Uterus (tissue), 3 donors: ENCODE measurements at regions not wholly inside any gene's neighbourhood (a gene's known extent, or its start where the extent isn't known, plus 50 kb on each side); places are given as distances from the start of the nearest gene placed in this dataset.

Experiments
- DNase-seq, 2 donors: peaks; one replicate each; pipeline ENCODE4 v3.0.0-alpha.2; 2019 to 2020
- H3K27ac ChIP-seq, 2 donors: fragments of 200-600 bp; sonication (generic); 1 replicate in 1 of 2; 2 replicates in 1 of 2; pipeline ENCODE4 v1.5.1; 2016 to 2018
- H3K27me3 ChIP-seq, 2 donors: fragments of 200-600 bp; sonication (generic); one replicate each; pipeline ENCODE4 v1.5.1; 2018 to 2019; ENCODE audit warnings: control low read depth in 1 of 2
- H3K36me3 ChIP-seq, 2 donors: fragments of 200-600 bp; sonication (generic); one replicate each; pipeline ENCODE4 v1.5.1; 2019; ENCODE audit warnings: control low read depth in 1 of 2
- H3K4me1 ChIP-seq, 2 donors: fragments of 200-600 bp; sonication (generic); one replicate each; pipeline ENCODE4 v1.5.1; 2018 to 2019; ENCODE audit warnings: control low read depth in 1 of 2
- H3K4me3 ChIP-seq, 2 donors: fragments of 200-600 bp; sonication (generic); 1 replicate in 1 of 2; 2 replicates in 1 of 2; pipeline ENCODE4 v1.5.1; 2018 to 2019; ENCODE audit warnings: mild to moderate bottlenecking in 1 of 2
- H3K9me3 ChIP-seq, 2 donors: fragments of 200-600 bp; sonication (generic); one replicate each; pipeline ENCODE4 v1.5.1; 2019; ENCODE audit warnings: control low read depth in 1 of 2
- CTCF ChIP-seq, 4 experiments: fragments of 200-600 bp in 2 of 4; fragments of 450-650 bp in 2 of 4; sonication (generic) in 2 of 4; IDR thresholded peaks; one replicate each; pipeline ENCODE4 v1.5.1; 2016 to 2019; ENCODE audit warnings: antibody characterized with exemption in 4 of 4, mild to moderate bottlenecking in 2 of 4, moderate library complexity in 1 of 4
- POLR2A ChIP-seq, 2 donors: fragments of 450-650 bp; IDR thresholded peaks; one replicate each; pipeline ENCODE4 v1.6.1; 2016; ENCODE audit warnings: antibody characterized with exemption in 2 of 2, mild to moderate bottlenecking in 1 of 2, moderate library complexity in 1 of 2
- intact Hi-C: fragments of 100-400 bp; cut with DNase I; formaldehyde crosslinking; loops from one replicate; pipeline ENCODE4 v1.15.1; 2023; ENCODE audit warnings: low total_unique reads
- donor health status: DM: yes; HTN: yes; CAD: no.

DNA sequence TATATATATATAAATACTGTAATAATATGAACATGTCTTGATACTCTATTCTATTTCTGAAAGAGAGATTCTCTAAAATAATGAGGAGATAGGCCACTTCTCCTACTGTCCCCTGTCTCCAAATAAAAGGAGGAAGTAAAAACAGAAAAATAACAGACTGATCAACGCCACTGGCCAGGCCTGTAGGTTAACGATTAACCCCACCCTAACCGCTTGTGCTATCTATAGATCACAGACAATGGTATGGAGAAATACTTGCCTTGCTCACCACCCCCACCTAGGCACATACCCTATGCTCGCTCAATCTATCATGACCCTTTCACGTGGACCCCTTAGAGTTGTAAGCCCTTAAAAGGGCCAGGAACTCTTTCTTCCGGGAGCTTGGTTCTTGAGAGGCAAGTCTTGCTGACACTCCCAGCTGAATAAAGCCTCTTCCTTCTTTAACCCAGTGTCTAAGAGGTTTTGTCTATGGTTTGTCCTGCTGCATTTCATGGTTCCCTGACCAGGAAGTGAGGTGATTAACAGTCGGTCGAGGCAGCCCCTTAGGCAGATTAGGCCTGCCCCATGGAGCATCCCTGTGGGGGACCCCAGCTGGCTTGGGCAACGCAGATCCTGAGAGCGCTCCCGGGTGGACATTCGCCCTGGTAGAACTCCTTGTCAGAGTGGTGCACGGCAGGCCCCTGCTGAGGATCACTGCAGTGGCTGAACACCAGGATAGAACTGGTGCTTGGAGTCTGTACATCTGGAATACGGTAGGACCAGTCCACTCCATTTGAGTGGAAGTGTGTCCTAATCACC, 521.8 kb upstream of the CNTN3 start:
- Histone ChIP-seq H3K9me3 (no peaks in the 10 kb centered on the region), H3K27ac (no peak overlapping the region), H3K4me1 (no peaks in the 10 kb centered on the region), H3K36me3 (no peaks in the 10 kb centered on the region), H3K27me3 (no peaks in the 10 kb centered on the region), H3K4me3 (no peak overlapping the region)
- intact Hi-C loops = no loop called here
- no peak for TF ChIP-seq CTCF (IDR thresholded peaks at IDR 0.05)
- TF ChIP-seq POLR2A (IDR thresholded peaks at IDR 0.05) = no peak
- DNase-seq = no peak

- no peaks in the 10 kb centered on the region for H3K9me3 ChIP-seq
- TF ChIP-seq POLR2A (IDR thresholded peaks at IDR 0.05) = no peak
- TF ChIP-seq CTCF (IDR thresholded peaks at IDR 0.05) = no peak
- H3K36me3 ChIP-seq = no peaks in the 10 kb centered on the region
- intact Hi-C loops = no loop called here
- DNase-seq = no peak
- no peak overlapping the region for H3K4me3 ChIP-seq
- no peaks in the 10 kb centered on the region for H3K4me1 ChIP-seq
- H3K27ac ChIP-seq = no peak overlapping the region
- H3K27me3 ChIP-seq = no peaks in the 10 kb centered on the region
Observed at GRCh38 chr3:75138345-75138744, 523.9 kb upstream of the CNTN3 start.

GRCh38 chr3:75140904-75141615, 523.1 kb upstream of the FRG2C start:
- Histone ChIP-seq H3K36me3 (no peaks in the 10 kb centered on the region), H3K4me3 (no peak overlapping the region), H3K9me3 (no peaks in the 10 kb centered on the region), H3K27me3 (no peaks in the 10 kb centered on the region), H3K4me1 (no peaks in the 10 kb centered on the region), H3K27ac (no peak overlapping the region)
- TF ChIP-seq CTCF (IDR thresholded peaks at IDR 0.05) (no peak), POLR2A (IDR thresholded peaks at IDR 0.05) (no peak)
- no peak for DNase-seq
- intact Hi-C loops = no loop called here

DNA sequence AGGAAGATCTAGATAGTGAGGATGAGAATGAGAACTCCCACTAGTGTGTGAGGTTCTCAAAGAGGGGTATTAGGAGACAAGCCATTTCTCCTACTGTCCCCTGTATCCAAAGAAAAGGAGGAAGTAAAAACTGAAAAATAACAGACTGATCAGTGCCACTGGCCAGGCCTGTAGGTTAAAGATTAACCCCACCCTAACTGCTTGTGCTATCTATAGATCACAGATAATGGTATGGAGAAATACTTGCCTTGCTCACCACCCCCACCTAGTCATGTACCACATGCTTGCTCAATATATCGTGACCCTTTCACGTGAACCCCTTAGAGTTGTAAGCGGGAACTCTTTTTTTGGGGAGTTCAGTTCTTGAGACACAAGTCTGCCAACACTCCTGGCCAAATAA, 519.7 kb upstream of the FRG2C start:
- Histone ChIP-seq H3K4me3 (no peak overlapping the region), H3K9me3 (no peaks in the 10 kb centered on the region), H3K4me1 (no peaks in the 10 kb centered on the region), H3K27ac (no peak overlapping the region), H3K27me3 (no peaks in the 10 kb centered on the region), H3K36me3 (no peaks in the 10 kb centered on the region)
- TF ChIP-seq POLR2A (IDR thresholded peaks at IDR 0.05) (no peak), CTCF (IDR thresholded peaks at IDR 0.05) (no peak)
- intact Hi-C loops = no loop called here
- no peak for DNase-seq

GRCh38 chr3:75171630-75172230, 492.4 kb upstream of the FRG2C start:
- intact Hi-C loops = no loop called here
- H3K27me3 ChIP-seq = no peaks in the 10 kb centered on the region
- TF ChIP-seq CTCF (IDR thresholded peaks at IDR 0.05) = no peak
- no peak for TF ChIP-seq POLR2A (IDR thresholded peaks at IDR 0.05)

More at GRCh38 chr3:75171630-75172230, 492.4 kb upstream of the FRG2C start:
- H3K9me3 ChIP-seq = no peaks in the 10 kb centered on the region
- H3K4me3 ChIP-seq = no peak overlapping the region
- no peak overlapping the region for H3K27ac ChIP-seq
- DNase-seq = no peak
- H3K36me3 ChIP-seq = no peaks in the 10 kb centered on the region
- no peaks in the 10 kb centered on the region for H3K4me1 ChIP-seq
